ENCODE measurements at regions not wholly inside any gene's neighbourhood (a gene's known extent, or its start where the extent isn't known, plus 50 kb on each side); places are given as distances from the start of the nearest gene placed in this dataset.

- no peak for DNase-seq (ENCODE audit: low read depth)
Observed at GRCh38 chr15:62708470-62708869, 334.1 kb upstream of the TPM1 start.

GRCh38 chr15:62709261-62709660 is 333.3 kb upstream of the TPM1 start:
- DNase-seq (ENCODE audit: low read depth): no peak

- DNase-seq (ENCODE audit: low read depth): no peak
Observed at GRCh38 chr15:62711691-62712454, 330.7 kb upstream of the TPM1 start.

GRCh38 chr15:62712455-62712839 is 330.1 kb upstream of the TPM1 start:
- no peak for DNase-seq (ENCODE audit: low read depth)

- no peak for DNase-seq (ENCODE audit: low read depth)
Observed at GRCh38 chr15:62715946-62716345, 326.6 kb upstream of the TPM1 start.

- DNase-seq (ENCODE audit: low read depth): no peak
Observed at GRCh38 chr15:62717496-62717895, 325.1 kb upstream of the TPM1 start.

GRCh38 chr15:62719316-62719715 is 323.2 kb upstream of the TPM1 start:
- DNase-seq (ENCODE audit: low read depth): no peak

GRCh38 chr15:62722237-62722636 is 320.3 kb upstream of the TPM1 start:
- DNase-seq (ENCODE audit: low read depth): no peak

- no peak for DNase-seq (ENCODE audit: low read depth)
Observed at GRCh38 chr15:62726461-62726860, 316.1 kb upstream of the TPM1 start.

- no peak for DNase-seq (ENCODE audit: low read depth)
Observed at GRCh38 chr15:62727501-62727900, 315.0 kb upstream of the TPM1 start.

GRCh38 chr15:62730825-62731224 is 311.7 kb upstream of the TPM1 start:
- no peak for DNase-seq (ENCODE audit: low read depth)

- no peak for DNase-seq (ENCODE audit: low read depth)
Observed at GRCh38 chr15:62732078-62732477, 310.5 kb upstream of the TPM1 start.

- no peak for DNase-seq (ENCODE audit: low read depth)
Observed at GRCh38 chr15:62734706-62735105, 307.8 kb upstream of the TPM1 start.

GRCh38 chr15:62736756-62737155 is 305.8 kb upstream of the TPM1 start:
- no peak for DNase-seq (ENCODE audit: low read depth)

GRCh38 chr15:62737551-62737950 is 305.0 kb upstream of the TPM1 start:
- DNase-seq (ENCODE audit: low read depth): no peak

GRCh38 chr15:62739082-62739481 is 303.5 kb upstream of the TPM1 start:
- DNase-seq (ENCODE audit: low read depth): no peak

GRCh38 chr15:62739507-62739906 is 303.0 kb upstream of the TPM1 start:
- DNase-seq (ENCODE audit: low read depth): no peak

GRCh38 chr15:62740141-62741004 is 302.2 kb upstream of the TPM1 start:
- no peak for DNase-seq (ENCODE audit: low read depth)

- no peak for DNase-seq (ENCODE audit: low read depth)
Observed at GRCh38 chr15:62741106-62741505, 301.4 kb upstream of the TPM1 start.

GRCh38 chr15:62742409-62743171 is 300.0 kb upstream of the TPM1 start:
- DNase-seq (ENCODE audit: low read depth): no peak

GRCh38 chr15:62745621-62746225 is 296.8 kb upstream of the TPM1 start:
- DNase-seq (ENCODE audit: low read depth): no peak

- no peak for DNase-seq (ENCODE audit: low read depth)
Observed at GRCh38 chr15:62748196-62748595, 294.4 kb upstream of the TPM1 start.
